Fibroblast of skin of left biceps (primary cell): ENCODE measurements at regions not wholly inside any gene's neighbourhood (a gene's known extent, or its start where the extent isn't known, plus 50 kb on each side); places are given as distances from the start of the nearest gene placed in this dataset.
A peak's percentile ranks its signal among the peaks of the same experiment; 100 is the strongest.

Experiments used
- DNase-seq, 2 experiments: peaks; one replicate each; pipeline ENCODE4 v3.0.0-alpha.2; 2013; ENCODE audit warnings: low read depth in 2 of 2

DNA sequence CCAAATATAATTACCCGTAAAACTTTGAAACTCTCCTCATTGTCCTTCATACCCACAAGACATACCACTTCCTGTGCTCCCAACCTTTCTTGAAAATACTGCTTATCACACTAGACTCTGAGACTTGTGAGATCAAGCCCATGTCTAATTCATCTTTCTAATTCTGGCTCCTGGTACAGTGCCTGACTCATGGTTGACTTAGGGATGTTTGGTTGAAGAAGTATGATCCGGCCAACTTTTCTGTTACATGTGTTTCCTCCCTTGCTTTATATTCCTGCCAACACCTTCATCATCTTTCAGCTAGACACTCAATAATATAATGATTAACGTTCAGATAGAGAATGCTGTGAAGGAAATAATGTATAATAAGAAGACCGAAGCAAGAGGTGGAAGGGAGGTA lies 58.2 kb downstream of the MEX3B start:
- DNase-seq = no peak

DNA sequence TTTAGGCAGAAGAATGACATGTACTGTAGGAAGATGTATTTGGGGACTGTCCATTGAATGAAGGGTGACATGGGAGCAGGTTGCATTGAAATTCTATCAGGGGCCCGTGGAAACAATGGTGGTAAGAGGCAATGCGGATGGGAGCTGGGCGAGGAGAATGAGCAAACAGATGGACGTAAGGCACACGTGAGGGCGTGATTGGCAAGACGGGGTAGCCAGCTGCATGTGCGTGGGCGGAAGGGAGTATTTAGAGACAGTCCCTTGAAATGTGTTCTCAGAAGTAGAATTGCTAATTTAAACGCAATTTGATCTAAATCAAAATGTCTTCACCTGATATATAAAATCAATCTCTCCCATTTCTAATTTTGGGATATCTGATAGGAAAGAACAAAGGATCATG lies 62.3 kb downstream of the MEX3B start:
- no peak for DNase-seq

GRCh38 chr15:81982808-81983207 lies 63.0 kb downstream of the MEX3B start:
- DNase-seq = no peak

- DNase-seq = no peak
These were observed 63.9 kb downstream of the MEX3B start for GRCh38 chr15:81981908-81982307.

DNA sequence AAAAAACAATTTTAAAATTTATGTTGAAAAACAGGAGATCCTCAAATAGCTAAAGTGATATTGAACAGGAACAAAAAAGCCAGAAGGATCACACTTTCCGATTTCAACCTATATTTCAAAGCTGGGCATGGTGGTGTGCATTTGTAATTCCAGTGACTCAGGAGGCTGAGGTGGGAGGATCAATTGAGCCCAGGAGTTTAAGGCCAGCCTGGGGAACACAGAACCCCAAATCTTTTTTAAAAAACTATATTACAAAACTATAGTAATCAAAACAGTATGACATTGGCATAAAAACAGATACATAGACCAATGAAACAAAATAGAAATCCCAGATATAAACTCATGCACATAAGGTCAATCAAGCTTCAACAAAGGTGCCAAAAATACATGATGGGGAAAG lies 68.4 kb downstream of the MEX3B start:
- no peak for DNase-seq

DNA sequence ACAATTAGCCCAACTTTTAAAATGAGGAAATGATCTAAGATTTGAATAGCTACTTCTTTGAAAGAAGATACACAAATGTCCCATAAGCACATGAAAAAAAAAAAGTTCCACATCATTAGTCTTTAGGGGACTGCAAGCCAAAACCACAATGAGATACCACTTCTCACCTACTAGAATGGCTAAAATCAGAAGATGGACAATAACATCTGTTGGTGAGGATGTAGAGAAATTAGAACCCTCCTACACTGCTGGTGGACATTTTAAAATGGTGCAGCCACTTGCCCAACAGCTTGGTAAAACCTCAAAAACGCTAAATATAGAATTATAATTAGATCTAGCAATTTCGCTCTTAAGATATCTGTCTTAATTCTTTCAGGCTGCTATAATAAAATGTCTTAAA lies 77.1 kb downstream of the MEX3B start:
- no peak for DNase-seq

DNA sequence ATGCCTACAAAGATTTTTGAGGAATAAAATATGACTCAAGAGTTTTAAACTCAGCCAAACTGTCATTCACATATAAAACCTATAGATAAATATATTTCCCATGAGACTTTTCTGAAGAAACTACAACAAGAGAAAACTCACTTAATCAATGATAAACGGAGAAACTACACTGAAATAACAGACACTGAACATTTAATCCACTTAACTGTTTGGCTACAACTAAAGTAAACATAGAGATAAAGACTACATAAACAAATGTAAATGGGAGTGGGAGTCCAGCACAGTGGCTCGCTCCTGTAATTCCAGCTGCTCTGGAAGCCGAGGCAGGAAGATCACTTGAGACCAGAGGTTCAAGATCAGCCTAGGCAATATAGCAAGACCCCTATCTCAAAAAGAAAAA lies 79.2 kb downstream of the MEX3B start:
- no peak for DNase-seq

DNA sequence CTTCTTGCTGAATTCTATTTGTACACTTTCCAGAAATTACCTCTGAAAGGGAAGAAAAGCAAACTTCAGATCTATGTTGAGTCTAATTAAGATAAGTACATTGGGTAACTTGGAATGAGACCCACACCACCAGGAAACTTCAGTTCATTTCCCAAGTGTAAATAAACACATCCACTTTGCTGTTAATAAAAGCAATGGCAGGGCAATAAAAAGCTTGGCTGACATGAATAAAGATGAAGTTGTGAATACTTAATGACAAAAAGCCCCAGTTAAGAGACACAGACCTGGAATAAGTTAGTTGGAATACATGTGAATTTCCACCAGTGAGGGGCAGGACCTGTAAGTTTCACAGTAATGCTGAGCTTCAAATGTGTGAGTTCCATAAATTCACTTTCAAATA lies 83.3 kb downstream of the MEX3B start:
- no peak for DNase-seq

DNA sequence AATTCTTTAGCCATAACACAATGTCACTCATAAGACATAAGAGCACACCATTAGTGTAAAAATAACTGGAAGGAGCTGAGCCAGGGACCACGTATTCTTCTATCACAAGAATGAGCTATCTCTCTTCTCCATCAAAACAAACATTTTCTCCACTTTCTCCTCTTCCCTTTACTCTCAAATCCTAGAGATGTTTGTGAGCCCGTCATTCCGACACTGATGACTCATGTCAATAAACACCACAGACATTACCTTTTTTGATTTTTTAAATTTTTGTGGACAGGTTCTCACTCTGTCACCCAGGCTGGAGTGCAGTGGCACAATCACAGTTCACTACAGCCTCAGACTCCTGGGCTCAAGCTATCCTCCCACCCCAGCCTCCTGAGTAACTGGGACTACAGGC lies 86.6 kb downstream of the MEX3B start:
- DNase-seq = no peak

- no peak for DNase-seq
These were observed 88.1 kb downstream of the MEX3B start for GRCh38 chr15:81957698-81958097.

DNA sequence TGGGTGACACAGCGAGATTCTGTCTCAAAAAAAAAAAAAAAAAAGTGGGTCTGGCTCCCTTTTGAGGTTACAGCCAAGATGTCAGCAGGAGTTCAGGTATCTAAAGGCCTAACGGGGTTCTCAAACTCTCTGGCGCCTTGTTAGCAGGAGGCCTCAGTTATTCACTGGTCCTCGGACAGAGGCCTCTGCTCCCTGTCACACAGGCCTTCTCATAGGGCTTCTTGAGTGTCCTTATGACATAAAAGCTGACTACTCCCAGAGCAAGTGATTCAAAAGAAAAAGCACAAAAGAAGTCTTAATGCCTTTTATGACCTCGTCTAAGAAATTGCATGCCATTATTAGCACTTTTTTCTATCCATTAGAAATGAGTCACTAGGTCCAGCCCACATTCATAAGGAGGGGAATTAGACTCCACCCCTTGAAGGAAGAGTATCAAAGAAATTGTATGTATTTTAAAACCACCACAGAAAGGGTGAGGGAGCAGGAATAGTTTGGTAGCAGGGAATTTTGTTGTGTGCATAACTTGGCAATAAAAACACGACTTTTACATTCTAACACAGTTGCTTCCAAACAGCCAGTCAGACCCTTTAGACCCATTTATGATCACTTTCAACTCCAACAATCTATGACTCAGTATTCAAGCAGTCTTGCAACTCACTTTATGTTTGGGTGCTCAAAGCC lies 90.3 kb downstream of the MEX3B start:
- DNase-seq = peak in 1 of 2 experiments; percentile 49

GRCh38 chr15:81954158-81954783 lies 91.5 kb downstream of the MEX3B start:
- no peak for DNase-seq

- DNase-seq = peak in 1 of 2 experiments; percentile 19
These were observed 94.9 kb downstream of the MEX3B start for GRCh38 chr15:81950841-81951414.

DNA sequence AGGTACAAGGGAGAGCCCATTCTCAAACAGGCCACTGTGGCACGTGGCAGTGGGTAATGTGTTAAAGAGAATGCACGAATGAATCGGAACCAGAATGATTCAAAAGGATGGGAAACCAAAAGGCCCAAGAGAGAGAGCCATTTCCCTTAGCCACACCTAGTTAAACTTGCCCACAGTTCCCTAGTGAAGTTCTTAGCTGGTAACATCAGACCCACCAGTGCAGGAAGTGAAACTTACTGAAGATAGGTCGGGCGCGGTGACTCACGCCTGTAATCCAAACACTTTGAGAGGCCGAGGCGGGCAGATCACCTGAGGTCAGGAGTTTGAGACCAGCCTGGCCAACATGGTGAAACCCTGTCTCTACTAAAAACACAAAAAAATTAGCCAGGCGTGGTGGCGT lies 97.1 kb downstream of the MEX3B start:
- DNase-seq = no peak

- DNase-seq = no peak
These were observed 97.6 kb downstream of the MEX3B start for GRCh38 chr15:81948222-81948621.

- peak in 1 of 2 experiments; percentile 54 for DNase-seq
These were observed 98.3 kb downstream of the MEX3B start for GRCh38 chr15:81947548-81947947.

DNA sequence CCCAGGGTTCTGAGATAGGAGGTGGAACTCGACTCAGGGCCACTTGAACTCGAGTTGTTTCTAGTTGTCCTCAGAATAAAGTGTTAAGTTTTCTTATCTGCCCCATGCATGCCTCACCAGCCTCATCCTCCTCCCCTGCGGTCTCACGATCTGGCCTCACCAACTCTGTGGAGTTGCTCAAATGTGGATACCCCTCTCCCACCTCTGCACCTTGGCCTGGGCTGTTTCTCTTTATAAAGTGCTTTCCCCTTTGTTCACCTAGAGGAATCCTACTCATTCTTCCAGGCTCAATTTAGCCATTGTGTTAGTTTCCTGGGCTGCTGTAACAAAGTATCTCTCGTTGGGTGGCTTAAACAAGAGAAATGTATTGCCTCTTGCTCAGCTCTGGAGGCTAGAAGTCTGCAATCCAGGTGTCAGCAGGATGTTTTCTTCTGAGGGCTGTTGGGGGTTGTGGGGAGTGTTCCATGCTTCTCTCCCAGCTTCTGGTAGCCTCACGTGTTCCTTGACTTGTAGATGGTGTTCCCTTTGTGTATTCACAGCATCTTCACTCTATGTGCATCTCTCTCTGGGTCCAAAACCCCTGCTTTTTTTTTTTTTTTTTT lies 100.7 kb downstream of the MEX3B start:
- DNase-seq = no peak

GRCh38 chr15:81942655-81943195 lies 103.1 kb downstream of the MEX3B start:
- no peak for DNase-seq

GRCh38 chr15:81942157-81942556 lies 103.7 kb downstream of the MEX3B start:
- DNase-seq = no peak

GRCh38 chr15:81941479-81941878 lies 104.3 kb downstream of the MEX3B start:
- DNase-seq = no peak

- DNase-seq = peak; percentile 90 to 91
These were observed 105.1 kb downstream of the MEX3B start for GRCh38 chr15:81940467-81941451.
